LNCaP clone FGC (cell line): ENCODE measurements at regions not wholly inside any gene's neighbourhood (a gene's known extent, or its start where the extent isn't known, plus 50 kb on each side); places are given as distances from the start of the nearest gene placed in this dataset.

Source experiments
- DNase-seq: peaks from one replicate; pipeline ENCODE4 v3.0.0-alpha.2; 2011; ENCODE audit warnings: low read depth
- H3K4me3 ChIP-seq: 2 replicates; pipeline ENCODE4 v1.5.1; 2011; ENCODE audit warnings: mild to moderate bottlenecking, low read depth, low read length, control low read depth
- CTCF ChIP-seq: IDR thresholded peaks from 2 replicates; pipeline ENCODE4 v1.5.1; 2012; ENCODE audit warnings: mild to moderate bottlenecking; ENCODE audit not compliant: control insufficient read depth, insufficient read depth; ENCODE audit errors: extremely low read depth

- peak; percentile 10 for DNase-seq
- peak; percentile 35; the same call in 1 of the 2 replicates for TF ChIP-seq CTCF
- H3K4me3 ChIP-seq = no peak overlapping the region
These were observed 1953.1 kb upstream of the ADGRL3 start for GRCh38 chr4:59247032-59247431.

- no peak overlapping the region for H3K4me3 ChIP-seq
- no peak for TF ChIP-seq CTCF
- no peak for DNase-seq
These were observed 1951.8 kb upstream of the ADGRL3 start for GRCh38 chr4:59248313-59248712.

GRCh38 chr4:59249110-59249509, 1951.0 kb upstream of the ADGRL3 start:
- H3K4me3 ChIP-seq = no peak overlapping the region
- no peak for DNase-seq
- TF ChIP-seq CTCF = no peak

- no peak for TF ChIP-seq CTCF
- no peak overlapping the region for H3K4me3 ChIP-seq
- peak; percentile 51 for DNase-seq
These were observed 1942.1 kb upstream of the ADGRL3 start for GRCh38 chr4:59258002-59258401.

- DNase-seq = no peak
- H3K4me3 ChIP-seq = no peak overlapping the region
- TF ChIP-seq CTCF = no peak
These were observed 1892.5 kb upstream of the ADGRL3 start for GRCh38 chr4:59307609-59308008.

GRCh38 chr4:59314637-59315036, 1885.5 kb upstream of the ADGRL3 start:
- no peak for TF ChIP-seq CTCF

GRCh38 chr4:59339631-59340030, 1860.5 kb upstream of the ADGRL3 start:
- no peak overlapping the region for H3K4me3 ChIP-seq
- TF ChIP-seq CTCF = no peak
- DNase-seq = no peak

More at GRCh38 chr4:59314637-59315036, 1885.5 kb upstream of the ADGRL3 start:
- DNase-seq = peak; percentile 30
- no peak overlapping the region for H3K4me3 ChIP-seq
